ENCODE measurements at regions not wholly inside any gene's neighbourhood (a gene's known extent, or its start where the extent isn't known, plus 50 kb on each side); places are given as distances from the start of the nearest gene placed in this dataset.

DNA sequence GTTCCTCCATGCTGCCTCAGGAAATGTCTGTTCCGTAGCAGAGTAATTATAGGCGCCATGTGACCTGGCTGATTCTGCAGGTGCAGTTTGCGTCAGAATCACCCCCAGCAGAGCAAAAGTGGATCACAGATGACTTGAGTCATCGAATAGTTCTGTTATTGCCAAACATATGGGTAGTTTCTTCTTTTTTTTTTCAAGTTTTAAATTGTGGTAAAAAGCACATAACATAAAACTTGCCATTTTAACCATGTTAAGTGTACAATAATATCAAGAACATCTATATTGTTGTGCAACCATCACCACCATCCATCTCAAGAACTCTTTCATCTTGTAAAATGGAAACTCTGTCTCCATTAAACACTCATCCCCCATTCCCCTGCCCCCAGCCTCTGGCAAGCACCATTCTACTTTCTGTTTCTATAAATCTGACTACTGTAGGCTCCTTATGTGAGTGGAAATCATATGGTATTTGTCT is 177.7 kb upstream of the TWIST2 start:
- TF ChIP-seq, protein P1, sequence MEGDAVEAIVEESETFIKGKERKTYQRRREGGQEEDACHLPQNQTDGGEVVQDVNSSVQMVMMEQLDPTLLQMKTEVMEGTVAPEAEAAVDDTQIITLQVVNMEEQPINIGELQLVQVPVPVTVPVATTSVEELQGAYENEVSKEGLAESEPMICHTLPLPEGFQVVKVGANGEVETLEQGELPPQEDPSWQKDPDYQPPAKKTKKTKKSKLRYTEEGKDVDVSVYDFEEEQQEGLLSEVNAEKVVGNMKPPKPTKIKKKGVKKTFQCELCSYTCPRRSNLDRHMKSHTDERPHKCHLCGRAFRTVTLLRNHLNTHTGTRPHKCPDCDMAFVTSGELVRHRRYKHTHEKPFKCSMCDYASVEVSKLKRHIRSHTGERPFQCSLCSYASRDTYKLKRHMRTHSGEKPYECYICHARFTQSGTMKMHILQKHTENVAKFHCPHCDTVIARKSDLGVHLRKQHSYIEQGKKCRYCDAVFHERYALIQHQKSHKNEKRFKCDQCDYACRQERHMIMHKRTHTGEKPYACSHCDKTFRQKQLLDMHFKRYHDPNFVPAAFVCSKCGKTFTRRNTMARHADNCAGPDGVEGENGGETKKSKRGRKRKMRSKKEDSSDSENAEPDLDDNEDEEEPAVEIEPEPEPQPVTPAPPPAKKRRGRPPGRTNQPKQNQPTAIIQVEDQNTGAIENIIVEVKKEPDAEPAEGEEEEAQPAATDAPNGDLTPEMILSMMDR (IDR thresholded peaks at IDR 0.05 in 4 of 5, conservative IDR thresholded peaks at IDR 0.05 in 1 of 5), result no peak
- TF ChIP-seq POLR2A (IDR thresholded peaks at IDR 0.05), result no peak
